Stimulated activated CD4-positive, alpha-beta T cell treated with anti-CD3 and anti-CD28 coated beads, Interleukin-15, amount 100 ng/mL, for 24 hours (primary cell): ENCODE measurements at regions not wholly inside any gene's neighbourhood (a gene's known extent, or its start where the extent isn't known, plus 50 kb on each side); places are given as distances from the start of the nearest gene placed in this dataset.

Experiments
- DNase-seq: peaks from one replicate; pipeline ENCODE4 v3.0.0-alpha.2; 2020

- no peak for DNase-seq
These were observed 412.2 kb upstream of the FAT1 start for GRCh38 chr4:187135878-187136277.

- no peak for DNase-seq
These were observed 415.5 kb upstream of the FAT1 start for GRCh38 chr4:187139141-187139540.

- DNase-seq = no peak
These were observed 417.4 kb upstream of the FAT1 start for GRCh38 chr4:187141101-187141500.

GRCh38 chr4:187149229-187149945, 425.7 kb upstream of the FAT1 start:
- no peak for DNase-seq

- DNase-seq = no peak
These were observed 433.8 kb upstream of the FAT1 start for GRCh38 chr4:187157380-187157958.

GRCh38 chr4:187158003-187158402, 434.3 kb upstream of the FAT1 start:
- no peak for DNase-seq

- DNase-seq = no peak
These were observed 436.8 kb upstream of the FAT1 start for GRCh38 chr4:187160486-187160885.

GRCh38 chr4:187166886-187167512, 443.3 kb upstream of the FAT1 start:
- DNase-seq = no peak

- no peak for DNase-seq
These were observed 448.2 kb upstream of the FAT1 start for GRCh38 chr4:187171706-187172339.

- no peak for DNase-seq
These were observed 448.7 kb upstream of the FAT1 start for GRCh38 chr4:187172340-187172761.

- no peak for DNase-seq
These were observed 451.1 kb upstream of the FAT1 start for GRCh38 chr4:187174749-187175148.

- no peak for DNase-seq
These were observed 451.5 kb upstream of the FAT1 start for GRCh38 chr4:187175197-187175596.

GRCh38 chr4:187176261-187176910, 452.7 kb upstream of the FAT1 start:
- DNase-seq = no peak

GRCh38 chr4:187178084-187178483, 454.4 kb upstream of the FAT1 start:
- no peak for DNase-seq

GRCh38 chr4:187178587-187178986, 454.9 kb upstream of the FAT1 start:
- no peak for DNase-seq

GRCh38 chr4:187179086-187180058, 455.7 kb upstream of the FAT1 start:
- DNase-seq = no peak

GRCh38 chr4:187181054-187181453, 457.4 kb upstream of the FAT1 start:
- no peak for DNase-seq

- no peak for DNase-seq
These were observed 459.7 kb upstream of the FAT1 start for GRCh38 chr4:187183346-187183745.

GRCh38 chr4:187183826-187184225, 460.2 kb upstream of the FAT1 start:
- no peak for DNase-seq

GRCh38 chr4:187184508-187184907, 460.9 kb upstream of the FAT1 start:
- DNase-seq = no peak

GRCh38 chr4:187188118-187188517, 464.5 kb upstream of the FAT1 start:
- no peak for DNase-seq

- no peak for DNase-seq
These were observed 465.1 kb upstream of the FAT1 start for GRCh38 chr4:187188741-187189140.
